ENCODE measurements at regions not wholly inside any gene's neighbourhood (a gene's known extent, or its start where the extent isn't known, plus 50 kb on each side); places are given as distances from the start of the nearest gene placed in this dataset.
"Not testable (repeated sequence)": the region's sequence is repeated elsewhere in the genome, so short reads cannot be mapped to it uniquely, and the experiment has no call there.

DNA sequence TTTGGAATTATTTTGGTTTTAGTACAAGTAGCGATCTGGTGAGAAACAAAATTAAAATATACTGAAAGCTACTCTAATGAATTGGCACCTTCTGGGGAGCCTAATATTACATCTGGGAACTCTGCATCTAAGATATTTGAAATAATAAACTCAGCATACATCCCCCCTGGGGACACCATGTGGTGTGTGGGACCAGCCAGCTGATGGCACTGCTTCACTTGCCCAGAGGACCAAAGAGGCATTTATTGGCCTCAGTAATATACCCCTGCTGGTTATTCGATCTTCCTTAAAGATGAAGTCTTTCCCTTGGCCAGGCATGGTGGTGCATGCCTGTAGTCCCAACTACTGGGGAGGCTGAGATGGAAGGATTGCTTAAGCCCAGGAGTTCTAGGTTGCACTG, 195.1 kb upstream of the AUTS2 start:
- no peak for TF ChIP-seq ZNF274 (IDR thresholded peaks at IDR 0.05; ENCODE audit: low read depth, low read length)
- H3K4me3 ChIP-seq (ENCODE audit: low read length) = no peak overlapping the region

DNA sequence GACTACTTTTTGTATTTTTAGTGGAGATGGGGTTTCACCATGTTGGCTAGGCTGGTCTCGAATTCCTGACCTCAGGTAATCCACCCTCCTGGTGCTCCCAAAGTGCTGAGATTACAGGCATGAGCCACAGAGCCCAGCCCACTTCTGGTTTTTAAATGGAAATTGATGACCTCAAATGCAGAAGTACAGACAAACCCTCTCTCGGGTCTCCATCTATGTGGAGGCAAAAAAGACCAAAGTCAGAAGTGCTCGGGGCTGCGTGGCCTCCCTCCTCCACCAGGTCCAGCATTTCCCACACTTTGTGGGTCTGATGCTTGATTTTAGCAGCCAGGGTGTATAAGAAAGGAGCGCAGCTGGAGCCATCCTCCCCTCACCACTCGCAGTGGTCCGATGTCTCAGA, 187.3 kb upstream of the AUTS2 start:
- no peak overlapping the region for H3K4me3 ChIP-seq (ENCODE audit: low read length)
- no peak for TF ChIP-seq ZNF274 (IDR thresholded peaks at IDR 0.05; ENCODE audit: low read depth, low read length)

DNA sequence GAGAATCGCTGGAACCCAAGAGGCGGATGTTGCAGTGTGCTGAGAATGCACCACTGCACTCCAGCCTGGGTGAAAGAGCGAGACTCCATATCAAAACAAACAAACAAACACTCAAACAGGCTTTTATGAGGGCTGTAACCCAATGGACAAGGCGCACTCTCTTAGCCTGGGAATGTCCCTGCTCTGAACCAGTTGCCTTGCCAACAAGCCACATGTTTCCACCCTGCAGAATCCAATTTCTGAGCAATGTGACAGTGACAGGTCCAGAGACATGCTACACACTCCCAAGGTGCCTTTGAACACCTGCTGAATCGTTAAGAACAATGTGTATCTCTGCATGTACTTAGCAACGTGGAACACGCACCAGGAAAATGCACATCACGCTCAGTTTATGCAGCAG, 186.8 kb upstream of the AUTS2 start:
- TF ChIP-seq ZNF274 (IDR thresholded peaks at IDR 0.05; ENCODE audit: low read depth, low read length) = no peak
- no peak overlapping the region for H3K4me3 ChIP-seq (ENCODE audit: low read length)

DNA sequence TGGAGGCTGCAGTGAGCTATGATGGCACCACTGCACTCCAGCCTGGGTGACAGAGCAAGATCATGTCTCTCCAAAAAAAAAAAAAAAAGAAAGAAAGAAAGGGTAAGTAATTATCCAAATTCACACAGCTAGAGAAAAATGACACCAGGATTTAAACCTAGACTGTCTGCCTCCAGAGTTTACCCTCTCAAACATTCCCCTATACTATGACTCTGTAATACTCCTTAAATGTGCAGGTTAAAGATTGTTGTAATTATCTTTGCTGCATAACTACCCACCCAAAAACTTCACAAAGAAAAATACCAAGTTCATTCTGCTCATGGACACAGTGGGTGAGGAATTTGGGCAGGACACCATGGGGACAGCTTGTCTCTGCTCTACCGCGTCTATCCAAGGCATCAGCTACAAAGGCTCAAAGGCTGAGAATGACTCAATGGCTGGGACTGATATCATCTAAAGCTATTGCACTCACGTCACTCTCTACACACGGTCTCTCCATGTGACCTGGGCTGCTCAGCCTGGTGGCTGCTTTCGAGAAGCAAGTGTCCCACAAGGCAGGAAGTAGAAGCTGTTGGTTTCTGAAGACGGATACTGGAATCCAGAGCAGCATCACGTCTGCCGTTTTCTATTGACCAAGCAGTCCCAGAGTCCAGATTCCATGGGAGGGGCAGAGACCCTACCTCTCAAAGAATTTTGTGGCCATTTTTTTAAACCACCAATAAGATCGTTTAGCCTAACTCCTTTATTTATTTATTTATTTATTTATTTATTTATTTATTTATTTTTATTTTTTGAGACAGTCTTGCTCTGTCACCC, 185.7 kb upstream of the AUTS2 start:
- no peak for TF ChIP-seq ZNF274 (IDR thresholded peaks at IDR 0.05; ENCODE audit: low read depth, low read length)
- H3K4me3 ChIP-seq (ENCODE audit: low read length) = no peak overlapping the region

DNA sequence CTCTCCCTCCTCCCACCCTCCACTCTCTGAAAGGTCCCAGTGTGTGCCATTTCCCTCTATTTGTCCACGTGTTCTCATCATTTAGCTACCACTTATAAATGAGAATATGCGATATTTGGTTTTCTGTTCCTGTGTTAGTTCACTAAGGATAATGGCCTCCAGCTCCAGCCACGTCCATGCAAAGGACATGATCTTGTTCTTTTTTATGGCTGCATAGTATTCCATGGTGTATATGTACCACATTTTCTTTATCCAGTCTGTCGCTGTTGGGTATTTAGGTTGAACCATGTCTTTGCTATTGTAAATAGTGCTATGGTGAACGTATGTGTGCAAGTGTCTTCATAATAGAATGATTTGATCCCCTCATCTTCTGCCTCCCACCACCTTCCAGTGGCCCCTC, 183.7 kb upstream of the AUTS2 start:
- H3K4me3 ChIP-seq (ENCODE audit: low read length) = no peak overlapping the region
- TF ChIP-seq ZNF274 (IDR thresholded peaks at IDR 0.05; ENCODE audit: low read depth, low read length) = no peak

DNA sequence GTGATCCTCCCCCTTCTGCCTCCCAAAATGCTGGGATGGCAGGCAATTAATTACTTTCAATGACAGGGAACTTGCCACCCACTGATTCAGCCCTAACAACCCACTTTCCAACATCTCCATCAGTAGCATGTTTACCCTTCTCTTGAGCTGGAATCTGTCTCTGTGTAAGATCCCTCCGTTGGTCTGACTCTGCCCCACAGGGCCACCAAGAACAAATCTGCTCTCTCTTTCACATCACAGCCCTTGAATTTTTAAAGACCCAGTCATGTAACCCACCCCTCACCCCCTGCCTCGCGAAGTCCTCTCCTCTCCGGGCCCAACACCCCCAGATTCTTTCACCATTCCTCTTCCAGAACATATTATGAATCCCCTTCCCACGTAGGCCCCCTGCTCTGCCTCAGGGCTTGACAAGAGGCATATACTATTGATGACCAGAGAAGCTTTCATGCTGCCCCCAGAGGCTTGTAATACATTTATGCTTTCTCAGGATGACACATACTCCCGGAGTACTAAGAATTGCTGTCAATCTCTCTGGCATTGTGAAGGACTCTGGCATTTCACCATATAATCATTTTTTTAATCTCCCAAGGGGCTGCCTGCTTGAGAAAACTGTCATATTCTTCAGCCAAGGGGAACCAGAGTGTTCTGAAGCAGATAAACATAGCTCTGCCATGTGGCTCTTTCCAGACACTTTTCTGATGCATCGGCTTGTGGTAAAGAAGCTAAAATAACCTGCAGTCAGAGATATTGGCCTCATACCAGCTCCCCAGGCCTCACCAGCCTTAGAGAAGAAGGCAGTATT, 179.2 kb upstream of the AUTS2 start:
- no peak overlapping the region for H3K4me3 ChIP-seq (ENCODE audit: low read length)
- no peak for TF ChIP-seq ZNF274 (IDR thresholded peaks at IDR 0.05; ENCODE audit: low read depth, low read length)

DNA sequence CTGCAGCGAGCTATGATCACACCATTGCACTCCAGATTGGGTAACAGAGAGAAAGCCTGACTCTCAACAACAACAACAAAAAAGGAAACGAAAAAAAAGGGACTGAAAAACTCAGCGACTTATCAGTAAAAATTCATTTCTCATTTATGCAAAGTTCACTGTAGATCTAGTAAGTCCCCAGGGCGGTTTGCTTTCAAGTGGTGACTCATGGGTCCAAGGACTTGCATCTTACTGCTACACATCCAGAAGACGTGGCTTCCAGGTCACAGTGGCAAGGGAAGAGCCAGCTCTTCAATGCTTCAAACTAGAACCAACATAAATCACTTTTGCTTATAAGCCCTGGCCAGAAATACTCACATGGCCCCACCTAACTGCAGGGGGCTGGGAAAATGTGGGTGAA, 178.3 kb upstream of the AUTS2 start:
- H3K4me3 ChIP-seq (ENCODE audit: low read length) = no peak overlapping the region
- TF ChIP-seq ZNF274 (IDR thresholded peaks at IDR 0.05; ENCODE audit: low read depth, low read length) = no peak

DNA sequence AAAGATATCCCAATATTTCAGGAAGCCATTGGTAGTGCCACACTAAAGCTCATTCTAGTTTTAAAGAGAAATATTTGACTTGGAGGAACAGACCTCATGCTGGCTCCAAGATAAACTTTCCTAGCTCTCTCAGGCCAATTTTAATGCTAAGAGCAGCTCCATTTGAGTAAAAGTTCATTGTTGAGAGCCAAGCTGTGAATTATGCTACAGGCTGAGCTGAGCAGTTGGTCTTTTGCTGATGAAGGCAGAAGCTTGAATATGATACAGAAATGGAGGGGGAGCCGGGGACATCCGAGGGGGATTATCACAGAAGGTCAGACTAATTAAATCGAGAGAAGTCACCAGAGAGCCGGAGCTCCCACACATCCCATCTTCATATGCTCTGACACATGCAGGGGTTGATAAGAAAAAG, 175.7 kb upstream of the AUTS2 start:
- H3K4me3 ChIP-seq (ENCODE audit: low read length) = no peak overlapping the region
- no peak for TF ChIP-seq ZNF274 (IDR thresholded peaks at IDR 0.05; ENCODE audit: low read depth, low read length)

DNA sequence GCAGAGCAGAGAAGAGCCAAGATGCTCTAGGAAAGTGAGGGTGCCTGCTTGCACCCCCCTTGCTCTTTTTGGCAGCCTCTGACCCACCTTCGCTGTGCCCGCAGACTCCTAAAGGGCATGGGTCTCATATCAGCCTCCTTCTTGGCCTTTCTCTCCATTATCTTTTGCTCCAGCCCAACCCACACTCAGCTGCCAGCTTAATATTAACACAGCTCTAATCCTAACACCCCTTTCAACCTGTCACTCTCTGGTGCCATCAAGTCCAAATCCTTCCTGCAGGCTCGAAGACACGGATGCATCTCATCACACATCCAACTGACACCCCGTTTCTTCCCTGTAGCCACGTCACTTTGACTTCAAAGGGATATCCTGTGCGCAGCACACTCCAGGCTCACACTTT, 171.6 kb upstream of the AUTS2 start:
- no peak overlapping the region for H3K4me3 ChIP-seq (ENCODE audit: low read length)
- TF ChIP-seq ZNF274 (IDR thresholded peaks at IDR 0.05; ENCODE audit: low read depth, low read length) = no peak

DNA sequence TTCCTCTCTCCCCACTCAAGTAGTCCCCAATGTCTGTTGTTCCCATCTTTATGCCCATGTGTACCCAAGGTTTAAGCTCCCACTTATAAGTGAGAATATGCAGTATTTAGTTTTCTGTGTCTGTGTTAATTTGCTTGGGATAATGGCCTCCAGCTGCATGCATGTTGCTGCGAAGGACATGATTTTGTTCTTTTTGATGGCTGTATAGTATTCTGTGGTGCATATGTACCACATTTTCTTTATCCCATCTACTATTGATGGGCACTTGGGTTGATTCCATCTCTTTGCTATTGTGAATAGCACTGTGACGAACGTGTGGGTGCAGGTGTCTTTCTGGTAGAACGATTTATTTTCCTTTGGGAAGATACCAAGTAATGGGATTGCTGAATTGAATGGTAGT, 170.2 kb upstream of the AUTS2 start:
- TF ChIP-seq ZNF274 (IDR thresholded peaks at IDR 0.05; ENCODE audit: low read depth, low read length) = no peak

DNA sequence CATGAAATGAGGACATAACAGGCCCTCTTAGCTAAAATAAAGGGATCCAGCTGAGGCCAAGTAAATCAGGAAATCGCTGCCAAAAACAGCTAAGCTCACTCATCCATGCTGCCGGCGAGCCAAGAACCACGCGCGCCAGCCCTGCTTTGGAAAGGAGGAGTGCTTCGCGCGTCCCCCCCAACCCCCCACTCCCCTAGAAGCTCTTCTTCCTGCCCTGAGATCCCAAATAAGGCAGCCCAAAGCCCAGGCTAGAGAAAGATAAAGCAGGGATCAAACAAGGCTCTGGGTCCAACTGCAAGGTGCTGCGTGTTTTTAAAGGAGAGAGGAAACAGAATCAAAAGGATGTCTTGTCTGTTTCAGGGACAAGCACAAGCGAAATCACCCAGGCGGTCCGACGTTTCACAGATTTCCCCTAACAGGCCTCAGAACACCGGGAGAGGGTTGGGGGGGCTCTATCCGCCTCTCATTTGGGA, 168.3 kb upstream of the AUTS2 start:
- no peak overlapping the region for H3K4me3 ChIP-seq (ENCODE audit: low read length)

More for the DNA sequence above, 170.2 kb upstream of the AUTS2 start:
- H3K4me3 ChIP-seq (ENCODE audit: low read length) = no peak overlapping the region

DNA sequence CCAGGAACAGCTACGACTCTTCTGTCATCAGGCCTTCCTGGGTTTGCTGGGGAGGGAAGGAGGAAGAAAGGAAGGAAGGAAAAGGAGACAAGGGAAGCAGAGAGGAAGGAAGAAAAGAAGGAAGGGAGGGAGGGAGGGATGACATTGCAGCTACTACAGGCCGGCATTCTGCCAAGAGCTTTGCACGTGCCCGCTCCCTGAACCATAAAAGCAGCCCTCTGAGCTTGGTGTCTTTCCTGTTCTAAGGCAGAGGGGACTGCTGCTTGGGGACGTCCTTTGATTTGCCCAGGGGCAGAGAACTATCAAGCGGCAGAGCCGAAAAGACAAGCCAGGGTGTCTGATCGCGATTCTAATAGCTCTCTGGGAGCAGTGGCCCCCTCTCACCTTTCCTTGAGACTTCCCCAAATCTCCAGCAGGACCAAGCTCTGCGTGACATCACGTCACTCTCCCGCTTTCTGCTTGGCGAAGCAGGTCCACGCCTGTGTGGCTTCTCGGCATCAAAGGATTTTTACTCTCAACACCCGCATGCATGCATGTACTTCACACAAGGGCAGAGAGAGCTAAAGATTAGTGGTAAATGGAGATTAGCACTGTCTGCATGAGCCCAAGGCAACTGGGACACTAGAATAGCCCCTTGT, 167.8 kb upstream of the AUTS2 start:
- no peak overlapping the region for H3K4me3 ChIP-seq (ENCODE audit: low read length)
- TF ChIP-seq ZNF274 (IDR thresholded peaks at IDR 0.05; ENCODE audit: low read depth, low read length) = no peak

More for the DNA sequence above, 168.3 kb upstream of the AUTS2 start:
- TF ChIP-seq ZNF274 (IDR thresholded peaks at IDR 0.05; ENCODE audit: low read depth, low read length) = no peak

DNA sequence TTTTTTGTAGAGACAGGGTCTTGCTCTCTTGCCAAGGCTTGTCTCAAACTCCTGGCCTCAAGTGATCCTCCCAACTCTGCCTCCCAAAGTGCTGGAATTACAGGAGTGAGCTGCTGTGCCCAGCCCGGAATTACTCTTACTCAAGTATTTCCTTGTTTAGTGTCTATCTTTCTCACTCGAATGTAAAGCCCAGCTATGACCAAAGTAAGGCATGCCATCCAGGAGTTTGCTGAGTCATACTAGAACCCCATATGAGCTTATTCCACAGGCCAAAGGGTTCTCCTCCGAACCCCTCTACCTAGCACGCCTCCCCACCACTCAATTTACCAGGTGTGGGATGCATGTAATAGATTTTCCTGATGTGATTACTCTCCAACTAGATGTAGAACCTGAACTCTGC, 166.6 kb upstream of the AUTS2 start:
- H3K4me3 ChIP-seq (ENCODE audit: low read length) = no peak overlapping the region
- TF ChIP-seq ZNF274 (IDR thresholded peaks at IDR 0.05; ENCODE audit: low read depth, low read length) = no peak

DNA sequence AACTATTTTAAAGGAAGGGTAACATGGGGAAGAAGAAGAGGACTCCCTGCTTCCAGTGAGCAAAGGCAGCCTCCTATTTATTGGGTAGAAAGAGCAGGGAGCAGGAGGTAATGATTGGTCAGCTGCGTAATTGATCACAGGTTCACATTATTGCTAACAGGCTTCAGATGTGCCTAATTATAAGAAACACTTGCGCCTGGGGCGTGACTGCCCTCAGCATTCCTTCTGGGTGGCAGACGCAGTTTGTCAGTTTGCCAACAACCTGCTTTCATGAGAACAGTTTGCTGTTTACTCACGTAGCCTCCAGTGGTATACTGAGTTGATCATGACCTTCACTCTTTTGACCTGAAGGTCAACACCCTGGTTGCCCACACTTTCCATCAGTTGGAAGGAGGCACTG, 166.0 kb upstream of the AUTS2 start:
- H3K4me3 ChIP-seq (ENCODE audit: low read length) = not testable (repeated sequence)

DNA sequence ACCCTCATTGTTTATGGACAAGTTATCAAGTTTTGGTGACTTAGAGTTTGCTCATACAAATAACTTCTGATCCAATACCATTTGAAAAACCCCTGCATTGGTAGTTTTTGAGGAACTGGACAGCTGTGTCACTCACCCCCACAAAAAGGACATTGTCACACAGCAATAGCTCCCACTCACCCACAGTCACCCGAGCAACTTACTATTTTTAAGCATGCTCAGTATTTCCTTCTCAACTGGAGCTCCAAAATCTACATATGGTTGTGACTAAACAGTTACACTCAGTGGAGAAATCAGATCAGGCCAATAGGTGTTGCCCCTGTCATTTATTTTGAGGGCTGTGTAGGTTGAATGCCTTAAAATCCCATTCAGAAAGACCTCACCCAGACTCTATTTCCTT, 165.2 kb upstream of the AUTS2 start:
- no peak overlapping the region for H3K4me3 ChIP-seq (ENCODE audit: low read length)
- no peak for TF ChIP-seq ZNF274 (IDR thresholded peaks at IDR 0.05; ENCODE audit: low read depth, low read length)

Measured in GM08714 (cell line).